ENCODE measurements at regions not wholly inside any gene's neighbourhood (a gene's known extent, or its start where the extent isn't known, plus 50 kb on each side); places are given as distances from the start of the nearest gene placed in this dataset.

- H3K56ac ChIP-seq (ENCODE audit: insufficient read length, low read depth, low read length) = no peak overlapping the region
- H3K4me1 ChIP-seq (ENCODE audit: insufficient read depth, low read length) = no peaks in the 10 kb centered on the region
- no peak overlapping the region for H3K27ac Mint-ChIP-seq
- H4K5ac ChIP-seq (ENCODE audit: insufficient read length, low read depth, low read length) = no peak overlapping the region
- no peak for TF ChIP-seq CTCF (conservative IDR thresholded peaks at IDR 0.05)
- WGBS (ENCODE audit: extremely low coverage, insufficient read length, low lambda C conversion rate) = no CpG with 5 or more reads among the region's 4 CpGs
- no peak overlapping the region for H2BK15ac ChIP-seq (ENCODE audit: low read depth, low read length)
- no peak overlapping the region for H2BK12ac ChIP-seq (ENCODE audit: insufficient read length, low read depth, low read length)
- no peak for DNase-seq
- no peaks in the 10 kb centered on the region for H3K23me2 ChIP-seq (ENCODE audit: insufficient read length, low read depth, low read length, poor library complexity, severe bottlenecking)
- H3K36me3 Mint-ChIP-seq (ENCODE audit: insufficient read depth in 1 of 3, low read depth in 3 of 3) = peaks cover 0 to 4% (median 3%) of the 10 kb centered on the region in 3 experiments; a peak in 5 of 7 replicates
- H3K4me3 Mint-ChIP-seq = no peak overlapping the region
- no peak overlapping the region for H4K8ac ChIP-seq (replicated peaks; ENCODE audit: insufficient read length, low read depth, low read length)
- H2AFZ ChIP-seq (ENCODE audit: low read length) = no peak overlapping the region
- H3K79me1 ChIP-seq (ENCODE audit: insufficient read depth, low read depth, low read length, poor library complexity, severe bottlenecking) = no peaks in the 10 kb centered on the region
- no peak overlapping the region for H3K23ac ChIP-seq (ENCODE audit: insufficient read length, low read depth, low read length)
- no peaks in the 10 kb centered on the region for H3K4me1 Mint-ChIP-seq
- H3K27ac ChIP-seq (ENCODE audit: insufficient read length, low read depth, low read length) = no peak overlapping the region
- H3K27me3 ChIP-seq (ENCODE audit: insufficient read depth, low read length) = no peaks in the 10 kb centered on the region
- no peak overlapping the region for H3K9ac ChIP-seq (ENCODE audit: extremely low read depth, insufficient read length, low read length)
- H3K18ac ChIP-seq (ENCODE audit: insufficient read length, low read depth, low read length) = no peak overlapping the region
- H3K4ac ChIP-seq (ENCODE audit: low read depth, low read length) = no peak overlapping the region
- no peak overlapping the region for H2AK5ac ChIP-seq (ENCODE audit: insufficient read length, low read length)
- H3K27me3 Mint-ChIP-seq (ENCODE audit: low read depth) = no peaks in the 10 kb centered on the region; the same call in 1 of the 2 replicates
- H4K91ac ChIP-seq (ENCODE audit: insufficient read length, low read depth, low read length) = no peak overlapping the region
- peaks cover 0 to 10% of the 10 kb centered on the region in 2 experiments; a peak in 2 of 5 replicates for H3K9me3 Mint-ChIP-seq
- H2BK5ac ChIP-seq (ENCODE audit: insufficient read length, low read length) = no peak overlapping the region
- no peak overlapping the region for H2BK120ac ChIP-seq (ENCODE audit: low read depth, low read length, poor library complexity, severe bottlenecking)
- H3K4me2 ChIP-seq (ENCODE audit: insufficient read depth, insufficient read length, low read length) = no peak overlapping the region
- no peaks in the 10 kb centered on the region for H3K79me2 ChIP-seq (ENCODE audit: insufficient read depth, low read length)
- no peaks in the 10 kb centered on the region for H4K20me1 ChIP-seq (ENCODE audit: control insufficient read depth, insufficient read depth, insufficient read length)
- no peak overlapping the region for H2BK20ac ChIP-seq (ENCODE audit: low read depth, low read length, poor library complexity, severe bottlenecking)
- no peak overlapping the region for H3T11ph ChIP-seq (ENCODE audit: low read length)
- H3K9me3 ChIP-seq (ENCODE audit: control insufficient read depth, low read depth, low read length) = no peaks in the 10 kb centered on the region
- H3K14ac ChIP-seq (ENCODE audit: insufficient read depth, low read length) = no peak overlapping the region
Measured at GRCh38 chr2:208970070-208970469, 453.8 kb upstream of the MAP2 start.

Measured in H9 (cell line).